NOMO-1 treated with DMSO at 0.1 percent for 48 hours (cell line): ENCODE measurements at regions not wholly inside any gene's neighbourhood (a gene's known extent, or its start where the extent isn't known, plus 50 kb on each side); places are given as distances from the start of the nearest gene placed in this dataset.

Source experiments
- DNase-seq: peaks from one replicate; lab custom pipeline; 2025; ENCODE audit not compliant: unreplicated experiment; lab: John Stamatoyannopoulos, UW

DNA sequence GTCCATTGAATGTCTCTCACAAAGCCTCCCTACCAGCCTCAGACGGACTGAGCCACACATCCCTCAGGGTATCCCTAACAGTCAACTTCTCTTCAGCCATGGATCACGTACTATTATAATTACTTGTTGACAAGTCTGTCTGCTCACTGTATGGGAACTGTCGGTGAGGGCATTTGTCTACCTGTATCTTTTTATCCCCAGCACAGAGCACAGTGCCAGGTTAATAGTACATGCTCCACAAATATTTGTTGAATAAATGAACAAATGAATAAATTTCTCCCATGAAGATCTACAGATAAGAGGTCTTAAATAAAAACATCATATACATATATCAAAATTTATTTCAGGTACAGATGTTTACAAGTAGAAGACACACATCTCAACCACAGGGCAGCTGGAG lies 414.0 kb downstream of the SOX9 start:
- DNase-seq: no peak

DNA sequence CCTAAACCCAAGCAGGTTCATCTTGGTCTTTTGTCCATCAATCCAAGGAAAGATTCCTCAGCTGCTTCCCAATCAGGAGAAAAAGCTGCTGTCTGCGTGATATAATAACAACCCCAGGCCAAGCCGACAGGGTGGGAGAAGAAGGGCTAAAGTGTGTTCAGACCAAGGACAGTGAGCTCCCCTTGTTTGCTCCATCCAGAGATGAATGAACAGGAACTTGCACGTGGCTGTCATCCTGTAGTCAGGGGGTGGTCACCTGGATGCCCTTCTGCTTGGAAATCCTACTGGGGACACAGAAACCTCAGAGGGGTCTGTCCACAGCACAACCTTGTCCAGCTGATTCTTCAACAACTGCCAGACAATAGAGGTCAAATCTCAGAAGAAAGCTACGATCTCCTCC lies 414.5 kb downstream of the SOX9 start:
- DNase-seq: no peak

DNA sequence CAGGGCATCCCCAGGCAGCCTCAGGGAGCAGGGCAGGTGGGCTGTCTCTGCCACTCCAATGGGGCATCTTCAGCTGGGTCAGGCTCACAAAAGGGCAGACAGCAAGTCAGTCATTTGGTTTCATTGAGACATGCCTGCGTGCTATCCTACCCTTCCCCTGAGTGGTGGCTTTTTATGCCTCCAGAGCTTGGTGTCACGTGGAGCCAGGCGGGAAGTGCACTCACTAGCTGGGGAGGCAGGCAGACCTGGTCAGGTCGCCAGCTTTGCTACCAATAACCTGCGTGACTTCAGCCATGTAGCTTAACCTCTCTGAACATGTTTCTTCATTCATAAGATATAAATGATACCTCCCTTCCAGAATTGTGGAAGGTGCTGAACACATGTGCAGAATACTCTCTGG lies 415.0 kb downstream of the SOX9 start:
- no peak for DNase-seq

DNA sequence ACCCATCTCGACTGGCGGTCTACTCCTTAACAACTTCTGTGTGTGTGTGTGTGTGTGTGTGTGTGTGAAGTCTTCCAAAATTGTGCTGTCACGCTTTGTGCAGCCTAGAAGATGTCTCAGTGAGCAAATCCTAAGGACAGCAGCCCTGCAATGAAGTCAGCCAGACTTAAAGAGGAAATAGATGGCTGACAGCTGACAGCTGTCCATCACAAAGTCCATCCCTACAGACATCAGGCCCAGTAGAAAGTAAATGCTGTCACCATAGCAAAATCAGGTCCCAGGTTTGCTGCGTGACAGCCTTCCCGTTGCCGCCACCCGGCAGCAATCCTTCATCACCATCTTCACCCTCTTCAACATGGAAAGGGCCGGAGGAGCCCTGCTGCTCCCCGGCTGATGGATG lies 416.0 kb downstream of the SOX9 start:
- DNase-seq: no peak

DNA sequence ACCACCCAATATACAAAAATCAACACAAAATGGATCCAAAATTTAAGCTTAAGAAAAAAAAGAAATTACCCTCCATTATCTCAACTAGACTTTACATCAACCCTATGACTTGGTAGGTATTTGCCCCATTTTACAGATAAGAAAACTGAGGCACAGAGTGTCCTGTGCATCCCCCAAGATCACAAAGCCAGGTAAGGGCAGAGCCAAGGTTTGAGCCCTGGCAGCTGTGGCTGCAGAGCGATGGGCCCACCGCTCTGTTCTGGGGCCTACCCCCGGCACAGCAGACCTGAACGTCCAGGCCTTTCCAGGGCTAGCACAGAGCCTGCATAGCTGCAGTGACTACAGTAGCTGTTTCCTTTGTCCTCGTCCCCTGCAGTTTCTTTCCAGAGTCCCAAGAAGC lies 417.6 kb downstream of the SOX9 start:
- DNase-seq: no peak

DNA sequence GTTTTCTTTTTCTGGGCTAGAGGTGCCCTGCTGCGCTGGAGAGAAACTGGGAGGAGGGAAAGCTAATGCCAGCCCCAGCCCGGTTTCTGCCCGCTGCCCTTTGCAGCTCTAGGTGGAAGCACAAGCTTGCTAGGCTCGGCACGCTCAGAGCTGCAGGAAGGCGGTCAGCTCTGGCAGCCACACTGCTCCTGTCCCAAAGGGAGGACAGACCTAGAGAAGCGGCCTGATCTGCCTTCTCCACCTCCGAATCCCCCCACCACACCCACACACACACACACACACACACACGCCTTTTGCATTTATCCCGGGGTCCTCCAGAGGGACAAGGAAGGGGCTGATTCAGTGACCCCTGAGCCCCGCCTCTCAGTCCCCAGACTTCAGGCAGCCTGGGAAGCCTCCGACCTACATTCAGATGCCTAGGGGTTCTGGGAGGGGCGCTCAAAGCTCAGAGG lies 418.1 kb downstream of the SOX9 start:
- DNase-seq: no peak

DNA sequence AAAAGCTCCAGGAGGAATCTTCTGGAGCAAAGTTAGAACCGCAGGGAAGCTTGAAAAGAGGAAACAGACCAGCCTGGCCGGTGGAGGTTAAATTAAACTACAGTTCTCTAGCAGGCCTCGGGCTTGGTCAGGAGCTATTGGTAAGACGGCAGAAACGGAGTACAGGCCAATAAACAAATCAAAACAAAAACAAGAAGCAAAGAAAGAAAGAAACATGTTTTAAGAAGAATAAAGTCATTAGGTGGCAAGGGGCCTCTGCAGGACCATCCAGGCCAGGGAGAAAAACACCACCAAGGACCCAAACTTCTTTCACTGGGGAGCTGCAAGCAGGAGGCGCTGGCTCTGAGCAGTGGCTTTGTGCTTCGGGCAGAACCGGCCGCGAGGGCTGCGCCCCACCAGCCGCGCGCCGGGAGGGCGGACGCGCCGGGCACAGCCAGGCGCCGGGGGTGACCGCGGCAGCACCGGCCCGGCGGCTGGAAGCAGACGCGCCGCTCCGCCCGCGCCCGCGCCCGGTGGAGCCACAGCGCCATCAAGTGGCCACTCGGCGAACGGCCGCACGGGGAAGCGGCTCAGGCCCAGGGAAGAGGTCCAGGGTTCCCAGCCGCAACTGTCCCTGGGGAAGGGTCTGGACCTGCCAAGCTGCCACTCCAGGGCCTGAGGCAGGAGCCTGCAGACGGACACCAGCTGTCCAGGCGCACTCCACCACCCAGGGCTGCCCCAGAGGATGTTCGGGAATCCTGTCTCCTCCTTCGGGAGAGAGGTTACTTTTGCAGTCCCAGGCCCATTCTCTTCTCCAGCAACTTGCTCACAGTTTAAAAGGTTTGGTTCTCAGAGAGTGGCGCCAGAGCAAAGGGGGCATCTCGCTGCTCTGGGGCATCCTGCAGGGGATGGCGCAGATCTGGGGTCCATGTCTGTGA lies 419.4 kb downstream of the SOX9 start:
- DNase-seq: peak; percentile 39

DNA sequence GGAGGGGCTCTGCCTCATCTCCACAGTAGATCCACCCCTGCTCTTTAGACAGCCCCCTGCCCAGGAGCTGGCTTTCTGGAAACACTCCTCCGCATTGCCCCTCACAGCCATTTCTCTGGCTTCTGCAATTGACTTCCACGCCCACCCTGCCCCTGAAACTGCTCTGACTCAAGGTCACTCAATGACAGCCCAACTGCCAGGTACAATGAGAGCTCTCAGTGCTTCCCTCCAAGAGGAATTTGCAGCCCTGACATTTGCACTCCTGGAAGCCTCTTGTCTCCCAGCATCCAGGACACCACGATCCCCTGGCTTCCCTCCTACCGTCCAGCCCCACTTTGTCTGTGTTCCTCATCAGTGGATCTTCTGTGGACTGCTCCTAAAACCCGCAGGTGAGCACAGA lies 421.5 kb downstream of the SOX9 start:
- DNase-seq: no peak

DNA sequence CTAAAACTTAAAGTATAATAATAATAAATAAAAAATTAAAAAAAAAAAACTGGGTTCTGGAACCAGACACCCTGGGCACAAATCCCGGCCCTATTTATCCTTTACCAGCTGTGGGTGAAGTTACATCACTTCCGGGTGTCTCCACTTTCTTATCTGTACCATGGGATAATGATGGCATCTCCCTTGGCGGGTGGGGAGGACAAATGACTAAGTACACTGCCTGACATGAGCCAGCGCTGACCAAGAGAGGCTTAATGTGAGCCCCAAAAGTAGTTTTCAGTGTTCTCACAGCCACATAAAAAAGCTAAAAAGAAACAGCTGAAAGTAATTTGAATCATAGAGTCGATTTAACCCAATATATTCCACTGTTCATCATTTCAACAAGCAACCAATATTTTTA lies 424.9 kb downstream of the SOX9 start:
- no peak for DNase-seq

DNA sequence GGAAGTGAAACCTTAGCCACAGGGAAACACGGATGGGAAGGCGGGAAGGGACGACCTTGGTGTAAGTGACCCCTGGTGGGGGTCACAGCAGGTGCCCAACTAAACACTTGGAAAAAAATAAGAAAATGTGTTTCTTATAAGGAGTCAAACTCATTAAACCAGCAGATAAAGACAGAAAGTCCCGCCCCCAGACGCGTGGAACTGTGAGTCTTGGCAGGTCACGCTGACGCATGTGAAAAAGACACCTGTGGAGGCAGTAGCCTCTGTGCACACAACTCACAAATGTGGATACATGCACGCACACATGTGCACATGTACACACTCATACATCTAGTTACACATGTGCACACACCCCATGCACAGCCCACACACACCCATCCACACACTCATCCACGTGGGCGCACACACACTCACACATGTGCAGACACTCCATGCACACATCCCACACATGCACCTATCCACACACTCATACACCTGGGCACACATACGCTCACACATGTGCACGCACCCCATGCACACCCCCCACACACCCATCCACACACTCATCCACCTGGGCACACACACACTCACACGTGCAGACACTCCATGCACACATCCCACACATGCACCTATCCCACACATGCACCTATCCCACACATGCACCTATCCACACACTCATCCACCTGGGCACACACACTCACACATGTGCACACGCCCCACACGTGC lies 432.4 kb downstream of the SOX9 start:
- no peak for DNase-seq

DNA sequence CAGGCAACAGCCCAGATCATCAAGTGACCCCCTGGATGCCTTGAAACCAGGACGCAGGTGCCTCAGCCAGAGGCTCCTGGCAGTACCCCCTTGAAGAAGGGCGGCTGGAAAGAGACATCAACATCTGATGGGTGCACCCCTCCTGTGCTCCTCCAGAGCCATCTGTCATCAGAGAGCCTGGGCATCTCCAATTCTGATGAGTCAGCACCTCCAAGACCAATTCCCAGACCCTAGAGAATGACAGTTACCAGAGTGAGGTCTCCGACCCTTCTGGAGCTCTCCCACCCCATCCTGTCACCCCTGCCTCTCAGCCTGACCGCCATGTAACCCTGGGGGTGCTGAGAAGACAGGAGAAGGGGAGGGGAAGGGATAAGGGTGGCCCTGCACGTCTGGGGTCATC lies 433.7 kb downstream of the SOX9 start:
- DNase-seq: no peak

DNA sequence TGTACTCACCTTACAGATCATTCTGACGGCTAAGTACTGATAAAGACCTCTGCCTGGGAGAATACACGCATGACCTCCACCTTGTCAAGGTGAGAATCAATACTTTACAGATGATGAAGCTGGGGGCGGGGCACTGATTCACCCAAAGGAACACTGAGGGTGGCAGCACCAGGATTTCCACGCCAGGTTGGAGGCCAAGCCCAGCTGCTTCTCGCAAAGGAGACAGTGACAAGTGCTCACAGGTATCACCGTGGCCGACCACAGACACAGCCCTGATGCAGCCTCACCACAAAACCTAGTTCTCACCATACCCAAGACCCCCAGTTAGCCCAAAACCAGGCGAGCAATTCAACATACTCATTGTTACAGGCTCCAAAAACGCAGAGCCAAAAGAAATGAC lies 434.2 kb downstream of the SOX9 start:
- no peak for DNase-seq

DNA sequence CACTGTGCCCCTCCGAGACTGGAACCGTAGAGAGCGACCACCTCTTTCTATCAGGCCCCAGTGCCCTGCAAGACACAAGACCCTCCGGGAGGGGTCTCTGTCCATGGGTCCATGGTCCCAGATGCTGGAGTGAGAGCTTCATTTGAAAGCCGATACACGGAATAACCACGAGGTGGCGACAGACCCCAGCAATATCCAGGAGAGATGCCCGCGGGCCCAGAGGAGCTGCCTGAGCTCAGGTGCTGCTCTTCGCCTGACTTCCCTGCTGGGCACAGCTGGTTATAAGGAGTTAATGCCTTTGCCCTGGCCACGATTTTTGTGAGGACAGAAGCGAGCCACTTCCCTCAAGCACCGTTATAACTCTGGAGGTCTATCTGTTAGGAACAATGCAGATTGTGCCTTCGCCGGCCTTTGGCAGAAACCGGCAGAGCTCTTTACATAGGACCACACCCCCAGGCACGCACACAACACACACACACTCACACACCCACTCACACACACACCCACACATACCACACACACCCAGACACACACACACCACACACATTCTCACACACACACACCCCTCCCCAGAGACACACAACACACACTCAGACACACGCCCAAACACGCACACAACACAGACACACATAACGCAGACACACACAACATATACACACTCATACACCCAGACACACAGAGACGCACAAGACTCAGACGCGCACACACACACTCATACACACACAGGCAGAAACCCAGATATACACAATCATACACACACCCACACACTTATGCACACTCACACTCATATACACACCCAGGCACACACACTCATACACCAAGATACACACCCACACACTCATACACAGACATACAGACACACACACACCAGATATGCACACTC lies 436.4 kb downstream of the SOX9 start:
- peak; percentile 61 for DNase-seq

DNA sequence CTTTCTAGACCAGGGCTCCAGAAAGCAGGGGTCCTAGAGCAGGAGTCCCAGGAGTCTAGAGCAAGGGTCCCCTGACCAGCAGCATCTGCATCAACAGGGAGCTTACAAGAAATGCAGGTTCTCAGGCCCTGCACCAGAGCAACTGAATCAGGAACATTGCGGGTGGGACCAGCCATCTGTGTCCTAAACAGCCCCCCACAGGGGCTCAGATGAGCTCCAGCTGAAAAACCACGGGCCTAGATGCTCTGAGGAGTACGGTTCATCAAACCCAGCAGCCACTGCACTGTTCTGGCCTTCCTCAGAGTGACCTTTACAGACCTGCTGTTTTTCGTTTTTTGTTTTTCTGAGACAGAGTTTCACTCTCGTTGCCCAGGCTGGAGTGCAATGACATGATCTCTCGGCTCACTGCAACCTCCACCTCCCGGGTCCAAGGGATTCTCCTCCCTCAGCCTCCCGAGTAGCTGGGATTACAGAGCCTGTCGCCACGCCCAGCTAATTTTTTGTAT lies 438.2 kb downstream of the SOX9 start:
- DNase-seq: no peak

DNA sequence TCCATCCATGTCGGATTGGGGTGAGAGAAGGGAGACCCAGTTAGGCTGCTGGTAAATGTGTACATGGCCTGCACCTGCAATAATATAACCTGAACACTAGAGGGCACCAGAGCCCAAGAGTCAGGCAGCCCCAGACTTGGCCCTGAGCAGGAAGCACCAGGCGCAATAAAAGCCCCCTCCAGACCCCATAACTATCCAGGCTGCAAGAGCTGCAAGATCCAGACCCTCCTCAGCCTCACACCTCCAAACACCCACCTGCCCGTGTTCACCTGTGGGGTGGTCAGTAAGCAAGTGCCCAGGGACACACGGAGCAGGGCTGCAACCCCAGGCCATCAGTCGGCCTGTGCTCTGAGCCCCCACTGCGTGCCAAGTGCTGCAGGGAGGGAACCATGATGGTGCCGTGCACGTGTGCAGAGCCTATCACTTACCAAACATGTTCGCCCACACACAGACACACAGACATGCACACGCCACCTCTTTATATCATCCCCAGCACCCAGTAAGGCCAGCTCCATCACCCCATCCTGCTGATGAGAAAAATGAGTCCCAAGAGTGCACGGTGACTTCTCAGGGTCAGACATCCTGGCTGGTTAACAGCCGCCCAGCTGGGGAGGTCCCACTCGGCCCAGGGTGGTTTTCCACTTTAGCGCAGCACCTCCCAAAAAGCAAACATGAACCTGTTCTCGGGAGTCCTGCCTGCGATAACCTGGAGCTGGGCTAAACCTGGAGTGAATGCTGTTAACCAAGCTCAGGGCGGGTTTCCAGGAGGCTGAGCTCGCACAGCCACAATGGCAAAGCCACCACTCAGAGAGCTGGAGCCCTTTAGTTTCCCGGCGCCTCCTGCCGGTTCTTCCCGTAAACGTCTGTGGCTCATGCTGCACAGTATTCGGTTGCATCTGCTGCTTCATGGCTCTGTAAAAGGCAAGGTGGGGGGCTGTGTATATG lies 439.8 kb downstream of the SOX9 start:
- DNase-seq: peak; percentile 25

DNA sequence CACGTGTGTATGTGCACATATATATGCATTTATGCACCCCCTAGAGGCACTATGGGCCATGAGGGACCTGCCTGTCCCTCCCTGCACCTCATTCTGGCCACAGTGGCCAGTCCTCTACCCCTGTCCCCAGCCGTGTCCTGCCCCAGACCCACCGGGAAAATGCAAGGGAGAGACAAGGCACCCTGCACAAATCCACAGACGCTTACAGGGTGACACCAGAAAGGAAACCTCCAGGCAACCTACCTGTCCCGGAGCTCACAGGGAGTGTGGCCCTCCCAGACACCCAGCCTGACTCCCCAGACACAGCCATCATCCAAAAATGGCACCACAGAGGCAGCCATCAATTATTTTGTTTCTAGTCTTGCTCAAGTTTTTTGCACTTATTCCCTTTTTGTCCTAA lies 440.4 kb downstream of the SOX9 start:
- no peak for DNase-seq

DNA sequence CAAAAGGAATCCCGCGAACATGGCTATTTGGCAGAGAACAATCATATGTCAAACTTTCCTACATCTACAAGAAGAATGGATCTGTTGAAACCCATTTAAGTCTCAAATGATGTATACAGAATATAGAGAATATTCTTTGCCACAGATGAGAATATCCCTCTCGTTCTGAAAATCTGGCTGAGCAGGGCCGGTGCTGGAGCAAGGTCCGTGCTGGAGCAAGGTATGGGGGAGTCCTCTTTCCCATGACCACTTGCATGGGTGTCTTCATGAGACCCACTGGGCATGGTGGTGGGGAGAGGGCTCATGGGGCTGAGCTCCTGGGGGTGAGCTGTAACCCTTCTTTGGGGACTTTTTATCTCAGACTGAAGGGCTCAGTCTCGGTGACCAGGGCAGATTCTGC lies 440.9 kb downstream of the SOX9 start:
- no peak for DNase-seq

DNA sequence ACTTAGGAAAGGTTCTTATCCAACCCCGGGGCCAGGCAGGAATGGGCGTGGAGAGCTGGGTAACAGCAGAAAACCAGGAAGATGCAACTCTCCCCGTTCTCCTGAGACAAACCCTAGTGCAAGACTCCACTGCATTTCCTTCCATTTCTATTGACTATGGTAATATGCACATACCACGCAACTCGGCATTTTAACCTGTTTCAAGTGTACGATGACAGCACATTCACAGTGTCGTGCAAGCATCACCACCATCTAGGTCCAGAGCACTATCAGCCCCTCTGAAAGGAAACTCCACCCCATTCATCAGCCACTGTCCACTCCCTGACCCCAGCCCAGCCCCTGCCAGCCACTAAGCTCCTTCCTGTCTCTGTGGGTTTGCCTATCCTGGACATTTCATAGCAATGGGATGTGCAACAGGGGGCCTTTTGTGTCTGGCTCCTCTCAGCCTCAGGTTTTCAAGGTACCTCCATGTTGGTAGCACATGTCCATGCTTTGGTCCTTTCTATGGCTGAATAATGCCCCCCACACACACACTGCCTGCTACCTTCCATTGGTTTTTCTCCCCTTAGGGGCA lies 441.9 kb downstream of the SOX9 start:
- no peak for DNase-seq

DNA sequence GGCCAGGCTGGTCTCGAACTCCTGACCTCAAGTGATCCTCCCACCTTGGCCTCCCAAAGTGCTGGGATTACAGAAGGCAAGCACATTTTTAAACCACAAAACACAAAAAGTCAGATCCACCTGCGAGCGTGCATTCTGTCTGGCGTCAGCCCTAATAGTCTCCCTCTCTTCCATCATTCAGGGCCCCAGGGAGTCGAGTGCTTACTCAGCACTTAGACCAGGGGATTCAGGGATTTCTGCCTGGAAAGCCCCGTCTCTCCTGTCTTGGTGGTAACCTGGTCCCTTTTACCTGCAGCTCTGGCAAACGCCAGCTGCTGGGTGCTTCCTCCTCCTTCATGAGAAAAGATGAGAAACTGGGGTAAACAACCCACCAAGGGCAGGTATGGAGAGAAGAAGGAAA lies 443.1 kb downstream of the SOX9 start:
- no peak for DNase-seq

DNA sequence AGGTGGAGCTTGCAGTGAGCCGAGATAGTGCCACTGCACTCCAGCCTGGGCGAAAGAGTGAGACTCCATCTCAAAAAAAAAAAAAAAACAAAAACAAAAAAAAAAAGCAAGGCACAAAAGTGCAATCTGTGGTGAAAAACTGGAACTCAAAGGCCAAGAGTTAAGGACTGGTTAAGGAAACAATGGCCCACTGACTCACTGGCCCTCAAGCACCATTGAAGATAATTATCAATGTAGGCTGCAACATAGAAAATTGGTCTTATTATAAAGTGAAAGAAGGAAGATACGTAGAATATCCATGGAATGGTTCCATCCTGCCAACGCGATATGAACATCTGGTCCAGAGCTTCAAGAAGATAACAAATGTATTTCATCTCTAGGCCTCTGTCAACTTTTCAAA lies 444.2 kb downstream of the SOX9 start:
- no peak for DNase-seq
